GM21529 (cell line): ENCODE measurements at regions not wholly inside any gene's neighbourhood (a gene's known extent, or its start where the extent isn't known, plus 50 kb on each side); places are given as distances from the start of the nearest gene placed in this dataset.

Experiments
- ATAC-seq: cut with Tn5 transposase; IDR thresholded peaks from one replicate; pipeline ENCODE4 v1.9.1; 2021; ENCODE audit not compliant: unreplicated experiment

- ATAC-seq = no peak
Observed at GRCh38 chrX:30504309-30504708, 73.3 kb downstream of the TASL start.

- ATAC-seq = peak; percentile 78
Observed at GRCh38 chrX:30495468-30495867, 82.1 kb downstream of the TASL start.

GRCh38 chrX:30493348-30493747, 84.2 kb downstream of the TASL start:
- no peak for ATAC-seq

GRCh38 chrX:30489323-30489722, 88.2 kb downstream of the TASL start:
- no peak for ATAC-seq

- peak; percentile 69 for ATAC-seq
Observed at GRCh38 chrX:30488092-30488491, 89.5 kb downstream of the TASL start.

GRCh38 chrX:30483996-30484395, 93.6 kb downstream of the TASL start:
- ATAC-seq = peak; percentile 80

GRCh38 chrX:30468471-30468870, 109.1 kb downstream of the TASL start:
- no peak for ATAC-seq
